GM10266 (cell line): ENCODE measurements at regions not wholly inside any gene's neighbourhood (a gene's known extent, or its start where the extent isn't known, plus 50 kb on each side); places are given as distances from the start of the nearest gene placed in this dataset.

Source experiments
- DNase-seq: peaks from one replicate; pipeline ENCODE4 v3.0.0; 2012; ENCODE audit errors: extremely low spot score
- TF ChIP-seq, protein P1 (sequence below): IDR thresholded peaks from 2 replicates; pipeline ENCODE4 v1.5.1; 2012; ENCODE audit warnings: mild to moderate bottlenecking, low read depth; ENCODE audit not compliant: control insufficient read depth, insufficient read depth; ENCODE audit errors: missing control alignments

DNA sequence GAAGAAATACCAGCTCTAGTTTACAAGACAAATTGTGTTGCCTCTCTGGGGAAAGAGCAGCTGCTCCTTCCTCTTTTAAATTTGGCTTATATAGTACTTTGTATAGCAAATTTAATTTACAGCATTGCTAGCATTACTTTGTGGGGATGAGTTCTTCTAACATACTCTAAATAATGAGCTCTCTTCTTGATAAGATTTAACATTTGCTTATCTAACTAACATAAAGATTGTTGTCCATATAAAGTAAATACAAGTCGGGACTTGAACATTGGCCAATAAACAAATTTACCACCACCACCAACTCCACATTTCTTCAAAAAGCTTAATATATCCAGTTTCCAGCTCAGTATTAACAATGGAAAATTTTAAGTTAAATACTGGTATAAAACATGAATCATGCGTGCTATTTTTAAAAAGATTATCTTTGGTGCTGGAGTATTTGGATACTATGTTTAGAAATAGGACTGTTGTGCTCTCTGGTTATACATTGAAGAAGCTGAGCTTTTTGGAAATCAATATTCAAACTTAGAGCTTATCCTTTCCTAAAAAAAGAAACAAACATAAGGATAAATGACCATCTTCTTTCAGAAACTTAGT is 1146.9 kb upstream of the GJE1 start:
- TF ChIP-seq, protein P1, sequence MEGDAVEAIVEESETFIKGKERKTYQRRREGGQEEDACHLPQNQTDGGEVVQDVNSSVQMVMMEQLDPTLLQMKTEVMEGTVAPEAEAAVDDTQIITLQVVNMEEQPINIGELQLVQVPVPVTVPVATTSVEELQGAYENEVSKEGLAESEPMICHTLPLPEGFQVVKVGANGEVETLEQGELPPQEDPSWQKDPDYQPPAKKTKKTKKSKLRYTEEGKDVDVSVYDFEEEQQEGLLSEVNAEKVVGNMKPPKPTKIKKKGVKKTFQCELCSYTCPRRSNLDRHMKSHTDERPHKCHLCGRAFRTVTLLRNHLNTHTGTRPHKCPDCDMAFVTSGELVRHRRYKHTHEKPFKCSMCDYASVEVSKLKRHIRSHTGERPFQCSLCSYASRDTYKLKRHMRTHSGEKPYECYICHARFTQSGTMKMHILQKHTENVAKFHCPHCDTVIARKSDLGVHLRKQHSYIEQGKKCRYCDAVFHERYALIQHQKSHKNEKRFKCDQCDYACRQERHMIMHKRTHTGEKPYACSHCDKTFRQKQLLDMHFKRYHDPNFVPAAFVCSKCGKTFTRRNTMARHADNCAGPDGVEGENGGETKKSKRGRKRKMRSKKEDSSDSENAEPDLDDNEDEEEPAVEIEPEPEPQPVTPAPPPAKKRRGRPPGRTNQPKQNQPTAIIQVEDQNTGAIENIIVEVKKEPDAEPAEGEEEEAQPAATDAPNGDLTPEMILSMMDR, result no peak
- no peak for DNase-seq

DNA sequence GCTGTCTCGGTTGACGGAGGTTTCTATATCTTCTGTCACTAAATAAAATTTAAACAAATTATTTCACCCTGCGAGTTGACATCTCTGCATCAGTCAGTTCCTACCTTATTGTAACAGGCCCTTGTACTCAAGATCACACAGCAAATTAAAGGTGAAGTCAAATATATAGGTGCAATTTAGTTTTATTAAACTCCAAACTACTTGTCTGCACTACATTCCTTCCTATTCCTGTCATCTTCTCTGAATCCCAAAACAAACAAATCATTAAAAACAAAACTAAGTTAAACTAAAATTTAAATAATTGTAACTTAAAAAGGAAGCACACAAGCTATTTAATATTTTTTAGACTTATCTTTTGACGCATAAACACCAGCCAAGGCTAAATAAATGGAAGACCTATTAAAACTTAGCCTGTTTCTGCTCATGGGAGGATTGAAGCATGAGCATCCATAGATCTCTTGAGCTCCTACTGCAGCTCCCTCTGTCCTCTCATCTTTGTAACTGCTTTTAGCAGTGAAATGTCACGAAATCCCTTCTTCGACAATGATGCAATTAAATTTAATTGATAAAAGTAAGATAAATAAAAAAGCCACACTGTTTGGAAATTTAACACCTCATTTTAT is 1152.3 kb upstream of the GJE1 start:
- DNase-seq, result no peak

DNA sequence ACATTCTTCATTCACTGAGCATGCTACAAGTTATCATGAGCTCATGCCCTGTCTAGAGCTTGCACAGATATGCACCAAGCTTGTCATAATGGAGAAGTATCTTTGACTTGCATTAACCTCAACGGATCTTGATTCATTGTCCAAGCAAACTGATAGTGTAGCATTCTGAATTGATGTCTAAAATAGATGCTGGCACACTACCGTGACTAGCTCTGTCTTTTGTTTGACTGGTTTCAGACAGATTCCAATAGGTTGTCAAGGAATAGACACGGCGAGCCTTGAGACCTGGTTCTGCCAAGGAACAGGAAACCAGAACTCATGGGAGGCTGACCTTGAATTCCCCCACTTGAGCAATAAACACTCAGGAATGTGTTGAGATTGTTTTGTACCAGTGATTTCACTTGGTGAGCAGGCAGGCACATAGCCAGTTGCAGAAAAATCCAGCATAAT is 1153.1 kb upstream of the GJE1 start:
- TF ChIP-seq, protein P1, result no peak
- DNase-seq, result no peak

More for the DNA sequence above, 1152.3 kb upstream of the GJE1 start:
- TF ChIP-seq, protein P1, result no peak

DNA sequence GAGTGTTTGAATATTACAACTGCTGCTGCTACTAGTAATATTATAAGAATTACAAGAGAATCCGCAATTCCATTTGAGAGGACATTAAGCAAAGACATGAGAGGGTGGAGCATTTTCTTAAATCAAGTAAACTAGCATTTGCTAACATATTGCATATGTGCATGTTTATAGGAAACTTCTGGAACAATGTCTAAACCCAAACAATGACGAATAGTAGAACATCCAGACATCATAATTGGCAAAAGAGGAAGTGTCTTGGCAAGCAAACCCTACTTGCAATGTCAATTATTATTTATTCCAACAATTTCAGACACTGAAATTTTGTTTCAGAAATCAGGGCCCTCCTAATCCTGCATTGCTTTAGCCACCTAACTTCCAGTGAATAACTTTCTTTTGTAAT is 1155.3 kb upstream of the GJE1 start:
- no peak for DNase-seq

DNA sequence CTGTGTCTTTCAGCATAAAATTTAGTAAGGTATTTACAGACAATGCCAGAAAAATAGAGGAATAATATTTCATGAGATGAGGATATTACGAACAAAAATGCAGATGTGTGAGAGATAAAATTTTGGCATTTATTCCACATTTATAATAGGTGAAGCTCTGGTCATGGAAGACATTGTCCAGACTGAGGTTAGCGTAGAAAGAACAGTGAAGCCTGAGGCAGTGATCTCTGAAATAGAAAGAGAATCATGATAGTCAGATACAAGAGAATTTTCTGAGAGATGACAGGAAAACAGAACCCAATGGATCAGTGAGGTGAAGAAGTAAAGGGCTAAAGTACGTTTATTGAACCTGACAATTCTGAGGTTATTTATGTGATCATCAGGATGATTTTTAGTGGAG is 1155.9 kb upstream of the GJE1 start:
- DNase-seq, result no peak
- TF ChIP-seq, protein P1, result no peak

More for the DNA sequence above, 1155.3 kb upstream of the GJE1 start:
- TF ChIP-seq, protein P1, result no peak

DNA sequence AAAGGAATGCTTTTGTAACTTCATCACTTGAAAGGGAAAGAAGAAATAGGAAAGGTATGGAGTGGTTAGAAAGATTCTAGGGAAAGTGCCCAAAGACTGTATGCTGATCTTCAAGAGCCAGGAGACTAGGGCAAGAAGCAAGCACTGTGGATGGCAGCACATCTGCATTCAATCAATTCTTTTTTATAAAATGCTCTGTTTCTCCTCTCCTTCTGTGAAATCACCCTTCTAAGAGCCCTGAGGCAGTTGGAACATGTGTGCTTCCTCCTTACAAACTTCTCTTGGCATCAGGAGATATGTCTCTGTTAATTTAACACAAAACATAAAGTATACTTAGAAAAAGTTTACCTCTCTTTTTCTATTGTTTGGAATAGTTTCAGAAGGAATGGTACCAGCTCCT is 1162.2 kb upstream of the GJE1 start:
- no peak for DNase-seq
- TF ChIP-seq, protein P1, result no peak

DNA sequence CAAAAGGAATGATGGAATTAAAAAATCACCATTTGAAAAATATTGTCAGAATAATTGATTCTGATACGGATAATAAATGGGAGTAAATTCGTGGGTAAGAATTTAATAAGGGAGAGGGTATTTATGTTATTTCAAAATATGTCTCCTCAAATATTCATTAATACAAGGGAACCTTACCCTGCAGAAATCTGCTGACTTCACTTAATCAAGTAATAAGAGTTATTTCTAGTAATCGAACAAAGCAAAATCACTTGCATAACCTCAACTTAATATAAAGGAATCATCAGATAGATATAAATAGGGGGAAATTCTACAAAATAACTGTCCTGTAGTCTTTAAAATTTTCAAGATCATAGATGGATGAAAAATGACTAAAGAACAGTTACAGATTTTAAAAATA is 1164.7 kb upstream of the GJE1 start:
- no peak for DNase-seq
- TF ChIP-seq, protein P1, result no peak
